K562 (cell line): ENCODE measurements at regions not wholly inside any gene's neighbourhood (a gene's known extent, or its start where the extent isn't known, plus 50 kb on each side); places are given as distances from the start of the nearest gene placed in this dataset.
"Not testable (repeated sequence)": the region's sequence is repeated elsewhere in the genome, so short reads cannot be mapped to it uniquely, and the experiment has no call there.

Experiments
- ATAC-seq: fragments of 200-7000 bp; cut with Tn5 transposase; 3 replicates; pipeline ENCODE4 v1.9.1; 2020; ENCODE audit warnings: moderate library complexity
- BruUV-seq: library from RNA; stranded (reverse); fragments of 400-500 nt; replicated peaks from 2 replicates; lab custom pipeline; 2021; lab: Mats Ljungman, UMichigan
- CTCF ChIA-PET: fragments of 300-600 bp; formaldehyde crosslinking; extraction: SDS; loops from one replicate; lab custom pipeline; 2021; ENCODE audit warnings: low intra/inter-chr PET ratio; lab: Yijun Ruan, JAX
- POLR2A ChIA-PET: fragments of 300-600, 350-650 bp; sonication (Branson Sonifier 250); formaldehyde crosslinking; extraction: SDS; loops from one replicate; lab custom pipeline; 2021; ENCODE audit warnings: antibody characterized with exemption, inconsistent platforms; lab: Yijun Ruan, JAX
- DNase-seq, 4 experiments: peaks; one replicate each; pipeline versions ENCODE4 v3.0.0 to v3.0.0-alpha.2; 2011 to 2018; ENCODE audit warnings: low spot score in 3 of 4, mixed read lengths in 3 of 4; ENCODE audit errors: extremely low read depth in 1 of 4
- FAIRE-seq: peaks from 2 replicates; lab custom pipeline; 2011; peaks lifted over from hg19 to GRCh38; lab: Jason Lieb, UNC
- H2AFZ ChIP-seq: 2 replicates; pipeline ENCODE4 v1.6.0; 2011; ENCODE audit warnings: low read depth, low read length, control low read depth, inconsistent platforms
- H3K27ac ChIP-seq: fragments of 200-600 bp; 3 replicates; pipeline ENCODE4 v1.8.0; 2011; ENCODE audit warnings: low read depth, mild to moderate bottlenecking, control low read depth, inconsistent platforms, low read length, moderate library complexity, mixed read lengths; ENCODE audit errors: extremely low read depth
- H3K27me3 ChIP-seq, 2 experiments: fragments of 300-600 bp in 1 of 2; 2 replicates in 1 of 2; 3 replicates in 1 of 2; pipeline versions ENCODE4 v1.6.0 to v1.8.0; 2011; ENCODE audit warnings: inconsistent platforms in 2 of 2, low read length in 2 of 2, mild to moderate bottlenecking in 1 of 2, mixed read lengths in 1 of 2, moderate library complexity in 1 of 2; ENCODE audit not compliant: control insufficient read depth in 2 of 2, insufficient read depth in 2 of 2
- H3K36me3 ChIP-seq: fragments of 300-600 bp; 3 replicates; pipeline ENCODE4 v1.8.0; 2011; ENCODE audit warnings: mild to moderate bottlenecking, low read length, inconsistent platforms; ENCODE audit not compliant: control insufficient read depth, insufficient read depth
- H3K4me1 ChIP-seq, 2 experiments: fragments of 200-600 bp in 1 of 2; replicated peaks in 1 of 2; 2 replicates in 1 of 2; 3 replicates in 1 of 2; pipeline versions ENCODE4 v1.5.1 to v1.8.0; 2011; ENCODE audit warnings: inconsistent platforms in 2 of 2, low read length in 2 of 2, mild to moderate bottlenecking in 1 of 2, mixed read lengths in 1 of 2, moderate library complexity in 1 of 2; ENCODE audit not compliant: control insufficient read depth in 2 of 2, insufficient read depth in 2 of 2
- H3K4me2 ChIP-seq: 2 replicates; pipeline ENCODE4 v1.6.1; 2011; ENCODE audit warnings: low read length, control low read depth, inconsistent platforms, mixed read lengths; ENCODE audit not compliant: insufficient read depth
- H3K4me3 ChIP-seq: fragments of 200-600 bp; sonication (generic), shearing (Covaris generic); 2 replicates; pipeline ENCODE4 v1.5.1; 2016; ENCODE audit warnings: control low read depth, inconsistent platforms
- H3K79me2 ChIP-seq: fragments of 200-600 bp; 3 replicates; pipeline ENCODE4 v1.8.0; 2011; ENCODE audit warnings: low read length, inconsistent platforms; ENCODE audit not compliant: control insufficient read depth, insufficient read depth
- H3K9ac ChIP-seq, 2 experiments: 2 replicates each; pipeline versions ENCODE4 v1.6.0 to v1.6.1; 2011; ENCODE audit warnings: low read depth in 2 of 2, low read length in 2 of 2, control low read depth in 1 of 2, inconsistent platforms in 1 of 2, mild to moderate bottlenecking in 1 of 2, mixed read lengths in 1 of 2; ENCODE audit not compliant: insufficient read depth in 1 of 2
- H3K9me1 ChIP-seq: one replicate; pipeline ENCODE4 v1.6.0; 2011; ENCODE audit warnings: inconsistent platforms, mild to moderate bottlenecking, low read length, moderate library complexity; ENCODE audit not compliant: control insufficient read depth, insufficient read depth
- H3K9me3 ChIP-seq: replicated peaks from 2 replicates; pipeline ENCODE4 v1.5.1; 2011; ENCODE audit warnings: low read depth, low read length, inconsistent platforms; ENCODE audit not compliant: control insufficient read depth, insufficient read depth
- H4K20me1 ChIP-seq: replicated peaks from 2 replicates; pipeline ENCODE4 v1.6.1; 2011; ENCODE audit warnings: low read length, inconsistent platforms, mixed read lengths; ENCODE audit not compliant: control insufficient read depth, insufficient read depth
- ATF3 ChIP-seq, 2 experiments: fragments of 450-650 bp in 1 of 2; sonication (generic) in 1 of 2; formaldehyde crosslinking in 1 of 2; IDR thresholded peaks in 1 of 2; conservative IDR thresholded peaks in 1 of 2; 2 replicates each; pipeline versions ENCODE4 v1.6.1 to v1.8.1; 2016 to 2023; ENCODE audit warnings: mild to moderate bottlenecking in 2 of 2, moderate library complexity in 2 of 2, inconsistent platforms in 1 of 2, missing genetic modification reagents in 1 of 2
- ATF7 ChIP-seq: fragments of 450-650 bp; IDR thresholded peaks from 2 replicates; pipeline ENCODE4 v1.7.1; 2014; ENCODE audit warnings: mild to moderate bottlenecking, moderate library complexity
- CSDE1 ChIP-seq, 2 experiments: fragments of 450-650 bp; IDR thresholded peaks; 2 replicates each; pipeline ENCODE4 v1.6.1; 2016; ENCODE audit warnings: mild to moderate bottlenecking in 1 of 2
- DPF2 ChIP-seq: fragments of 450-650 bp; IDR thresholded peaks from 2 replicates; pipeline ENCODE4 v1.6.1; 2016
- ESRRA ChIP-seq: fragments of 450-650 bp; IDR thresholded peaks from 2 replicates; pipeline ENCODE4 v1.6.1; 2014; ENCODE audit warnings: low read depth, mild to moderate bottlenecking, moderate library complexity, borderline replicate concordance
- FOXK2 ChIP-seq, 2 experiments: fragments of 450-650 bp; IDR thresholded peaks in 1 of 2; conservative IDR thresholded peaks in 1 of 2; 2 replicates each; pipeline ENCODE4 v1.6.1; 2016; ENCODE audit warnings: low read depth in 2 of 2, mild to moderate bottlenecking in 1 of 2
- MEF2D ChIP-seq: conservative IDR thresholded peaks from 2 replicates; pipeline ENCODE4 v1.6.1; 2016; ENCODE audit warnings: low read depth, missing genetic modification characterization, missing compliant biosample characterization
- MEIS2 ChIP-seq: fragments of 450-650 bp; IDR thresholded peaks from 2 replicates; pipeline ENCODE4 v1.6.1; 2014; ENCODE audit warnings: mild to moderate bottlenecking; ENCODE audit not compliant: partially characterized antibody
- MNT ChIP-seq, 2 experiments: fragments of 450-650 bp; conservative IDR thresholded peaks; 2 replicates each; pipeline ENCODE4 v1.6.1; 2017; ENCODE audit warnings: mild to moderate bottlenecking in 2 of 2, moderate library complexity in 2 of 2
- NR2C1 ChIP-seq, 2 experiments: fragments of 450-650 bp; IDR thresholded peaks; 2 replicates each; pipeline ENCODE4 v1.6.1; 2017; ENCODE audit warnings: mild to moderate bottlenecking in 2 of 2, antibody characterized with exemption in 1 of 2, inconsistent platforms in 1 of 2, missing compliant biosample characterization in 1 of 2, missing genetic modification characterization in 1 of 2
- NR2C2 ChIP-seq, 2 experiments: fragments of 200-800 bp in 1 of 2; sonication (Bioruptor generic) in 1 of 2; sonication (generic) in 1 of 2; formaldehyde crosslinking in 1 of 2; IDR thresholded peaks; 2 replicates each; pipeline versions ENCODE4 v1.6.1 to v1.8.0; 2016 to 2022; ENCODE audit warnings: mild to moderate bottlenecking in 1 of 2, missing compliant biosample characterization in 1 of 2, missing genetic modification characterization in 1 of 2, missing genetic modification reagents in 1 of 2
- NR4A1 ChIP-seq, 2 experiments: fragments of 250-450 bp in 1 of 2; fragments of 450-650 bp in 1 of 2; sonication (Bioruptor Pico) in 1 of 2; IDR thresholded peaks; 2 replicates each; pipeline versions ENCODE4 v1.4.0 to v1.6.1; 2016 to 2020; ENCODE audit warnings: mild to moderate bottlenecking in 2 of 2, missing compliant biosample characterization in 1 of 2, missing genetic modification characterization in 1 of 2, moderate library complexity in 1 of 2
- RFX1 ChIP-seq: fragments of 450-650 bp; IDR thresholded peaks from 2 replicates; pipeline ENCODE4 v1.6.1; 2016; ENCODE audit warnings: mild to moderate bottlenecking, moderate library complexity
- SMARCA4 ChIP-seq: fragments of 450-650 bp; IDR thresholded peaks from 2 replicates; pipeline ENCODE4 v1.6.1; 2016
- SOX6 ChIP-seq: fragments of 450-650 bp; IDR thresholded peaks from 2 replicates; pipeline ENCODE4 v1.6.1; 2014; ENCODE audit warnings: mild to moderate bottlenecking
- VEZF1 ChIP-seq: fragments of 200-800 bp; sonication (Bioruptor generic); IDR thresholded peaks from 2 replicates; pipeline ENCODE4 v1.6.1; 2017; ENCODE audit warnings: missing genetic modification characterization, missing compliant biosample characterization
- WGBS: fragments of 100-300 bp; shearing (Covaris generic); methylation state at CpG from one replicate; pipeline ENCODE4 v1.1.6; 2016; ENCODE audit warnings: low coverage, mixed read lengths; ENCODE audit not compliant: insufficient coverage; ENCODE audit errors: missing lambda C conversion rate; 5-methylcytosine and 5-hydroxymethylcytosine counted together
- in situ Hi-C: fragments of 300-500 bp; cut with MboI; formaldehyde crosslinking; loops from 4 replicates; pipeline ENCODE4 v1.15.0; 2018; ENCODE audit warnings: inconsistent platforms, mixed read lengths
- intact Hi-C: fragments of 100-400 bp; cut with micrococcal nuclease; formaldehyde crosslinking; loops from 2 replicates; pipeline ENCODE4 v1.14.2; 2022

- H3K9me1 ChIP-seq; H3K4me1 ChIP-seq; intact Hi-C loops; H3K36me3 ChIP-seq; H3K9ac ChIP-seq; H4K20me1 ChIP-seq; POLR2A ChIA-PET; H3K9me3 ChIP-seq; in situ Hi-C loops; H3K27me3 ChIP-seq; H3K4me3 ChIP-seq; CTCF ChIA-PET; H3K79me2 ChIP-seq; BruUV-seq; TF ChIP-seq NR2C2 (CRISPR knock-in tag; IDR thresholded peaks at IDR 0.05); ATF3 (CRISPR knock-in tag; conservative IDR thresholded peaks at IDR 0.05); NR4A1 (CRISPR knock-in tag; IDR thresholded peaks at IDR 0.05); NR2C1 (IDR thresholded peaks at IDR 0.05): not testable (repeated sequence)
- Histone ChIP-seq H2AFZ (peak overlapping the region; percentile 76), H3K4me2 (peak overlapping the region; percentile 25; the same call in 1 of the 2 replicates), H3K27ac (0 out of 3 replicates have a peak overlapping the region, but pooled peaks have one; percentile 44)
- FAIRE-seq (peak; percentile 74), DNase-seq (peak in 1 of 4 experiments; percentile 81), ATAC-seq (peak; percentile 80)
- WGBS: 0% methylated on average over 3 of the region's 5 CpGs
- peak; percentile 31; the same call in 1 of the 2 replicates for TF ChIP-seq SMARCA4
- TF ChIP-seq SOX6: peak; percentile 85
- peak; percentile 20; the same call in 1 of the 2 replicates for TF ChIP-seq DPF2
- peak; percentile 47 for TF ChIP-seq NR2C2 (tag; IDR thresholded peaks at IDR 0.05)
- TF ChIP-seq ATF3 (IDR thresholded peaks at IDR 0.05): peak; percentile 46; the same call in 1 of the 2 replicates
- peak; percentile 76; the same call in 1 of the 2 replicates for TF ChIP-seq NR4A1 (tag; IDR thresholded peaks at IDR 0.05)
- TF ChIP-seq CSDE1 (IDR thresholded peaks at IDR 0.05): peak in 1 of 2 experiments; percentile 65; a peak in 1 of 4 replicates
- TF ChIP-seq FOXK2 (conservative IDR thresholded peaks at IDR 0.05 in 1 of 2, IDR thresholded peaks at IDR 0.05 in 1 of 2; ENCODE audit: low read depth in 2 of 2): peak; percentile 41 to 64; a peak in 3 of 4 replicates
- 0 out of 4 replicates have a peak, but pooled peaks of 1 of the 2 experiments have one; percentile 25 for TF ChIP-seq MNT (conservative IDR thresholded peaks at IDR 0.05)
- TF ChIP-seq NR2C1 (tag; IDR thresholded peaks at IDR 0.05): 0 out of 2 replicates have a peak, but pooled peaks have one; percentile 17
- peak; percentile 62 for TF ChIP-seq VEZF1 (CRISPR knock-in tag)
- TF ChIP-seq MEF2D (tag): 0 out of 2 replicates have a peak, but pooled peaks have one; percentile 36
- peak; percentile 94 for TF ChIP-seq RFX1
- peak; percentile 73; the same call in 1 of the 2 replicates for TF ChIP-seq ATF7
- TF ChIP-seq MEIS2: peak; percentile 68
- TF ChIP-seq ESRRA: peak; percentile 93
These were observed 104.1 kb downstream of the FAM72C start for GRCh38 chr1:143867590-143868220.
